ENCODE measurements at regions not wholly inside any gene's neighbourhood (a gene's known extent, or its start where the extent isn't known, plus 50 kb on each side); places are given as distances from the start of the nearest gene placed in this dataset.

DNA sequence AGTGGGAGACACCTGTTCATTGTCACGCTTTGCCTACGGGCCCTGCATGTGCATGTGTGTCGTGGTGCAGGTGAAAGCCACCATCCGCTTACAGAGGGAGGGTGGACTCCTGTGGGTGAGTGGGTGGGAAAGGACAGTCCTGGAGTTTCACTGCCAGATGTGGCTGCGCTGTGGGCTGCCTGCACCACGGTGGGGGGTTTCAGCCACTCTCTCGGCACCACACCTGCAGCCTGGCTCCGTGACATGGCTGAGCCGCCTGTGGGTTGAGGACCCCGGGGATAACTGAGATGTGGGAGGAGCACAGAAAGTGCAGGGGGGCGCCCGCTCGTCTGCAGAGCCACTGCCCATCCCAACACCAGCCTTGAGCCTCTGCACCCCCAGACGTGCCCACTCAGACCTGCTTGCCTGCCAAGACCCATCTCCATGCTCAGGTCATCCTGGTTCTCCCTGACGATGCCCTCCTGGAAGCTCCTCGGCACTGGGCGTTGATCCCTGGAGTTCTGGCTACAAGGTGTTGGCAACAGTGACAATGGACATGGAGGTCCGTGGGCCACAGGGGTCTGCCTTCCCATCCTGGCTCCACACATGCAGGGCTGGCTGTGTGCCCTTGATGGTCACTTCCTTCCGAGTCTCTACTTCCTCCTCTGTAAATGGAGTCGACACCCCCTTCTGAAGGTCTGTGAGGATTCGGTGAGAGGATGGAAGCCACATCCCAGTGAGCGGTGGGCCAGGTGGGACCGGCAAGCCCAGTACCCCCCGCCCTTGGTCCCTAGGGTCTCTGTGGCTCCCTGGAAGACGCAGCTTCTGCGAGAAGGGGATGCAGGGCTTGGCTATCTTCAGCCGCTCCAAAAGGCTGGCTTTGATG is 1007.0 kb downstream of the BRD1 start (continued):
- TF ChIP-seq, protein P1, sequence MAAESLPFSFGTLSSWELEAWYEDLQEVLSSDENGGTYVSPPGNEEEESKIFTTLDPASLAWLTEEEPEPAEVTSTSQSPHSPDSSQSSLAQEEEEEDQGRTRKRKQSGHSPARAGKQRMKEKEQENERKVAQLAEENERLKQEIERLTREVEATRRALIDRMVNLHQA (CRISPR knock-in tag; IDR thresholded peaks at IDR 0.05): no peak
- TF ChIP-seq ZNF547 (CRISPR knock-in tag; IDR thresholded peaks at IDR 0.05) (no peak), RARG (CRISPR knock-in tag; IDR thresholded peaks at IDR 0.05; ENCODE audit: low read depth) (no peak), SIN3B (IDR thresholded peaks at IDR 0.05; ENCODE audit: low read length) (no peak), ZFP90 (CRISPR knock-in tag; IDR thresholded peaks at IDR 0.05; ENCODE audit: borderline replicate concordance) (no peak), IKZF1 (IDR thresholded peaks at IDR 0.05) (no peak), ZNF496 (CRISPR knock-in tag; IDR thresholded peaks at IDR 0.05; ENCODE audit: insufficient replicate concordance) (no peak), KLF11 (CRISPR knock-in tag; IDR thresholded peaks at IDR 0.05) (no peak), ISX (CRISPR knock-in tag; conservative IDR thresholded peaks at IDR 0.05) (no peak), ZNF562 (CRISPR knock-in tag; IDR thresholded peaks at IDR 0.05; ENCODE audit: borderline replicate concordance) (no peak), JUNB (CRISPR knock-in tag; IDR thresholded peaks at IDR 0.05; ENCODE audit: borderline replicate concordance) (no peak)
- TF ChIP-seq, protein P2, sequence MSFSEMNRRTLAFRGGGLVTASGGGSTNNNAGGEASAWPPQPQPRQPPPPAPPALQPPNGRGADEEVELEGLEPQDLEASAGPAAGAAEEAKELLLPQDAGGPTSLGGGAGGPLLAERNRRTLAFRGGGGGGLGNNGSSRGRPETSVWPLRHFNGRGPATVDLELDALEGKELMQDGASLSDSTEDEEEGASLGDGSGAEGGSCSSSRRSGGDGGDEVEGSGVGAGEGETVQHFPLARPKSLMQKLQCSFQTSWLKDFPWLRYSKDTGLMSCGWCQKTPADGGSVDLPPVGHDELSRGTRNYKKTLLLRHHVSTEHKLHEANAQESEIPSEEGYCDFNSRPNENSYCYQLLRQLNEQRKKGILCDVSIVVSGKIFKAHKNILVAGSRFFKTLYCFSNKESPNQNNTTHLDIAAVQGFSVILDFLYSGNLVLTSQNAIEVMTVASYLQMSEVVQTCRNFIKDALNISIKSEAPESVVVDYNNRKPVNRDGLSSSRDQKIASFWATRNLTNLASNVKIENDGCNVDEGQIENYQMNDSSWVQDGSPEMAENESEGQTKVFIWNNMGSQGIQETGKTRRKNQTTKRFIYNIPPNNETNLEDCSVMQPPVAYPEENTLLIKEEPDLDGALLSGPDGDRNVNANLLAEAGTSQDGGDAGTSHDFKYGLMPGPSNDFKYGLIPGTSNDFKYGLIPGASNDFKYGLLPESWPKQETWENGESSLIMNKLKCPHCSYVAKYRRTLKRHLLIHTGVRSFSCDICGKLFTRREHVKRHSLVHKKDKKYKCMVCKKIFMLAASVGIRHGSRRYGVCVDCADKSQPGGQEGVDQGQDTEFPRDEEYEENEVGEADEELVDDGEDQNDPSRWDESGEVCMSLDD (CRISPR knock-in tag; IDR thresholded peaks at IDR 0.05; ENCODE audit: borderline replicate concordance): no peak
- TF ChIP-seq, protein P3, sequence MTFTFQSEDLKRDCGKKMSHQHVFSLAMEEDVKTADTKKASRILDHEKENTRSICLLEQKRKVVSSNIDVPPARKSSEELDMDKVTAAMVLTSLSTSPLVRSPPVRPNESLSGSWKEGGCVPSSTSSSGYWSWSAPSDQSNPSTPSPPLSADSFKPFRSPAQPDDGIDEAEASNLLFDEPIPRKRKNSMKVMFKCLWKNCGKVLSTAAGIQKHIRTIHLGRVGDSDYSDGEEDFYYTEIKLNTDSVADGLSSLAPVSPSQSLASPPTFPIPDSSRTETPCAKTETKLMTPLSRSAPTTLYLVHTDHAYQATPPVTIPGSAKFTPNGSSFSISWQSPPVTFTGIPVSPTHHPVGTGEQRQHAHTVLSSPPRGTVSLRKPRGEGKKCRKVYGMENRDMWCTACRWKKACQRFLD (CRISPR knock-in tag; IDR thresholded peaks at IDR 0.05; ENCODE audit: borderline replicate concordance): no peak
- TF ChIP-seq, protein P4, sequence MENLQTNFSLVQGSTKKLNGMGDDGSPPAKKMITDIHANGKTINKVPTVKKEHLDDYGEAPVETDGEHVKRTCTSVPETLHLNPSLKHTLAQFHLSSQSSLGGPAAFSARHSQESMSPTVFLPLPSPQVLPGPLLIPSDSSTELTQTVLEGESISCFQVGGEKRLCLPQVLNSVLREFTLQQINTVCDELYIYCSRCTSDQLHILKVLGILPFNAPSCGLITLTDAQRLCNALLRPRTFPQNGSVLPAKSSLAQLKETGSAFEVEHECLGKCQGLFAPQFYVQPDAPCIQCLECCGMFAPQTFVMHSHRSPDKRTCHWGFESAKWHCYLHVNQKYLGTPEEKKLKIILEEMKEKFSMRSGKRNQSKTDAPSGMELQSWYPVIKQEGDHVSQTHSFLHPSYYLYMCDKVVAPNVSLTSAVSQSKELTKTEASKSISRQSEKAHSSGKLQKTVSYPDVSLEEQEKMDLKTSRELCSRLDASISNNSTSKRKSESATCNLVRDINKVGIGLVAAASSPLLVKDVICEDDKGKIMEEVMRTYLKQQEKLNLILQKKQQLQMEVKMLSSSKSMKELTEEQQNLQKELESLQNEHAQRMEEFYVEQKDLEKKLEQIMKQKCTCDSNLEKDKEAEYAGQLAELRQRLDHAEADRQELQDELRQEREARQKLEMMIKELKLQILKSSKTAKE (CRISPR knock-in tag; IDR thresholded peaks at IDR 0.05; ENCODE audit: borderline replicate concordance): no peak

Data from HepG2 (cell line).